ENCODE measurements at regions not wholly inside any gene's neighbourhood (a gene's known extent, or its start where the extent isn't known, plus 50 kb on each side); places are given as distances from the start of the nearest gene placed in this dataset.

DNA sequence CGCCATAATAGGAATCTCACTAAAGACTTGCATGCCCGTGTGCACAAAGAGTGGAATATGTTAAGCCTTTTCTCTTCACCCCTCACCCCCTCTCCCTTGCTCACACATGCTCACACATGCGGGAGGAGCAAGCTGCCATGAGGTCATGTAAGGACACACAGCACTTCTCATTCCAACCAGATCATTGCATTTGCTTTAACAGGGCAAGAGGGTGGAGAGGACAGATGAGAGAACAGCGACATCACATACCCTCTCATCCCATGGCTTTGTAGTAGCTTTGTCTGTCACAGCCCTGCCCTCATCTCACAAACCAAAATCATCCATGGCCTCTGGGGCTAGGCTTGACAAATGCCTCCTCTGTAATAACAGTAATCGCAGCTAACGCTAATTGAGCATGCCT lies 145.6 kb upstream of the FRY start:
- H3K27me3 ChIP-seq (ENCODE audit: control insufficient read depth in 1 of 2, insufficient read depth in 2 of 2, low read length in 1 of 2), result no peaks in the 10 kb centered on the region
- no peak overlapping the region for H3K27ac ChIP-seq (ENCODE audit: low read depth in 1 of 2, low read length in 2 of 2)
- DNase-seq (no peak), ATAC-seq (ENCODE audit: low FRiP score) (no peak)
- H3K4me3 ChIP-seq (ENCODE audit: low read length in 2 of 2), result no peak overlapping the region
- 77 to 82% methylated on average over 6 of the region's 6 CpGs for WGBS, 2 donors
- no peaks in the 10 kb centered on the region for H3K4me1 ChIP-seq (ENCODE audit: control insufficient read depth in 1 of 2, insufficient read depth in 2 of 2, low read length in 2 of 2)
- no peaks in the 10 kb centered on the region for H3K36me3 ChIP-seq (ENCODE audit: control insufficient read depth in 1 of 2, insufficient read depth in 2 of 2, low read length in 1 of 2)
- no peaks in the 10 kb centered on the region for H3K9me3 ChIP-seq (ENCODE audit: control insufficient read depth, low read length)
- intact Hi-C loops (cut with DNase I), result loop anchor here in 1 of 2 donors (5.0 kb wide), 1 partner anchor 39 kb away; no protein-coding TSS in a partner anchor

DNA sequence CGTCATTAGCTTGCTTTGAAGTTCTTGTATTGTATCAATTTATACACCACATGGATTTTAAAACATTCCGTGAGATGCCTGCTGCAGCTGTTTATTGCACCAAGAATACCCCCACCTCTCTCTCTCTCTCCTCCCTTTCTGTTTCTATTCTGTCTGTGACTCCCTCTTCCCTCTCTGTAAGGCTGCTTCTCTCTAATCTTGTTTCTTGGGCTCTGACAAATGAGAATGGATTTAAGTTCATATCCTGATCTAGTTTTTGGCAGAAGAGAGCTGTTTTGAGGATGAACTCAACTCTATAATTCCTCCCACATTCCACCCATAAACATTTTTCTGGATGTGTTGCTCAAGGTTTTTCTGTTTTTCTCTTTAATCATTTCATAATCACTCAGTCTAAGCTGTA lies 144.3 kb upstream of the FRY start:
- ATAC-seq (ENCODE audit: low FRiP score) (no peak), DNase-seq (no peak)
- Histone ChIP-seq H3K9me3 (ENCODE audit: control insufficient read depth, low read length) (no peaks in the 10 kb centered on the region), H3K36me3 (ENCODE audit: control insufficient read depth in 1 of 2, insufficient read depth in 2 of 2, low read length in 1 of 2) (no peaks in the 10 kb centered on the region), H3K27ac (ENCODE audit: low read depth in 1 of 2, low read length in 2 of 2) (no peak overlapping the region), H3K4me1 (ENCODE audit: control insufficient read depth in 1 of 2, insufficient read depth in 2 of 2, low read length in 2 of 2) (peaks cover 0 to 4% of the 10 kb centered on the region in 2 donors), H3K27me3 (ENCODE audit: control insufficient read depth in 1 of 2, insufficient read depth in 2 of 2, low read length in 1 of 2) (no peaks in the 10 kb centered on the region), H3K4me3 (ENCODE audit: low read length in 2 of 2) (no peak overlapping the region)
- intact Hi-C loops (cut with DNase I), result loop anchor here in 1 of 2 donors (5.0 kb wide), 1 partner anchor 40 kb away; no protein-coding TSS in a partner anchor
- 32 to 39% methylated on average over 2 of the region's 2 CpGs for WGBS, 2 donors

DNA sequence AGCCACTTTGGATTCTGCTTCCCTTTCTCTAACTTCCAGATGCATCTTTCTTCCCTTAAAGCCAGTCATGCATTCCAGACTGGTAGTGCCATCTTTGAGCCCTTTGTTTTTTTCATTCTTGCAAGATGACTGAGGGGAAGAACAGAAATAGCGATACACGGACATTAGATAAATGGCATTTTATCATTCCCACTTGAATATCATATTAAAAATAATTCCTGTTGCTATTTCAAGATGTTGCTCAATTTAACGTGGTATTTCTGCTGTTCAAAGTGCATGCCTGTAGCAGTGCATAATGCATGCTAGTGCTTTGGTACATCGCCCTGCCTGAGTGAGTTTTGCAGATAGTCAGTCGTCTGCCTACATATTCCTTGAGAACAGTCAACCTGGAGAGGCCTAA lies 140.6 kb upstream of the FRY start:
- DNase-seq, result no peak
- no peaks in the 10 kb centered on the region for H3K27me3 ChIP-seq (ENCODE audit: control insufficient read depth in 1 of 2, insufficient read depth in 2 of 2, low read length in 1 of 2)
- ATAC-seq (ENCODE audit: low FRiP score), result peak; percentile 62
- no peaks in the 10 kb centered on the region for H3K36me3 ChIP-seq (ENCODE audit: control insufficient read depth in 1 of 2, insufficient read depth in 2 of 2, low read length in 1 of 2)
- H3K4me1 ChIP-seq (ENCODE audit: control insufficient read depth in 1 of 2, insufficient read depth in 2 of 2, low read length in 2 of 2), result peaks cover 0 to 4% of the 10 kb centered on the region in 2 donors
- H3K27ac ChIP-seq (ENCODE audit: low read depth in 1 of 2, low read length in 2 of 2), result peak overlapping the region; percentile 28 to 64
- intact Hi-C loops (cut with DNase I), result no loop called here
- WGBS, 2 donors, result 4 to 5% methylated on average over 5 of the region's 5 CpGs
- H3K4me3 ChIP-seq (ENCODE audit: low read length in 2 of 2), result no peak overlapping the region
- no peaks in the 10 kb centered on the region for H3K9me3 ChIP-seq (ENCODE audit: control insufficient read depth, low read length)

DNA sequence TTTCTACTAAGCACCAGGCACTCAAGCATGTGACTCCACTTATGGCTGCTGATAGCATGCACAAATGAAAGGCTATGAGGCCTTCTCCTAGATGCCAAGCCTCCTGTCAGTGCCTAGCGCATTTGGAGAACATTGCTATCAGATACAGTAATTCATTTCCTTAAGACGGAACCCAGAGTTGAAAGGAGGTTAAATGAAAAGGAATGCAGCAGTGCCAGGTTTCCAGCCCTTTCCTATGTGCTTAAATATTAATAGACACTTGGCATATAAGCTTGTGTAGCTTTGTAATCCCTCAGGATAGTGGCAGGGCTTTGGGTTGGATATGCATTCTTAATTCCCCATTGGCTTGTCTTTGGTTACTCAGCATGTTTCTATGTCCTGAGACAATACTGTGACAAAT lies 140.1 kb upstream of the FRY start:
- peaks cover 0 to 4% of the 10 kb centered on the region in 2 donors for H3K4me1 ChIP-seq (ENCODE audit: control insufficient read depth in 1 of 2, insufficient read depth in 2 of 2, low read length in 2 of 2)
- H3K36me3 ChIP-seq (ENCODE audit: control insufficient read depth in 1 of 2, insufficient read depth in 2 of 2, low read length in 1 of 2), result no peaks in the 10 kb centered on the region
- intact Hi-C loops (cut with DNase I), result no loop called here
- 4 to 10% methylated on average over 2 of the region's 2 CpGs for WGBS, 2 donors
- H3K27me3 ChIP-seq (ENCODE audit: control insufficient read depth in 1 of 2, insufficient read depth in 2 of 2, low read length in 1 of 2), result no peaks in the 10 kb centered on the region
- H3K4me3 ChIP-seq (ENCODE audit: low read length in 2 of 2), result no peak overlapping the region
- ATAC-seq (ENCODE audit: low FRiP score), result peak; percentile 52
- no peak for DNase-seq
- H3K9me3 ChIP-seq (ENCODE audit: control insufficient read depth, low read length), result no peaks in the 10 kb centered on the region
- peak overlapping the region; percentile 39 to 59 for H3K27ac ChIP-seq (ENCODE audit: low read depth in 1 of 2, low read length in 2 of 2)

DNA sequence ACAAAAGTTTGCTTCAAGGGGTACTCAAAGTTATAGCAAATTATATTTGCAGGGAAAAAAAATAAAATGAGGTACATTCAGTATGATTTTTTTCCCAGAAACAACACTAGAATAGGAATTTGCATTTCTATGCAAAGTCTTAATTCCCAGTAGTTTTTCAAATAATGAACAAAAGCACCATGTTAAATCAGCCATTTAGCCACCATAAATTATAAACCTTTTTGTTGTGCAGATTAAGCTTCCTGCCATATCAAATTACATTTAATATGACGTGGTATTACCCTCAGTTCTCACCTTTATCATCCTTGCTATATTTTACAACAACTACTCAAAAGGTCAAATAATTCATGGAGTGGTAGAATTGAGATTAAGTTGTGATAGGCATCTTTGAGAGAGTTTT lies 136.6 kb upstream of the FRY start:
- intact Hi-C loops (cut with DNase I), result loop anchor here in 1 of 2 donors (5.0 kb wide), 1 partner anchor 48 kb away; no protein-coding TSS in a partner anchor
- DNase-seq (no peak), ATAC-seq (ENCODE audit: low FRiP score) (no peak)
- Histone ChIP-seq H3K27me3 (ENCODE audit: control insufficient read depth in 1 of 2, insufficient read depth in 2 of 2, low read length in 1 of 2) (no peaks in the 10 kb centered on the region), H3K4me3 (ENCODE audit: low read length in 2 of 2) (no peak overlapping the region), H3K36me3 (ENCODE audit: control insufficient read depth in 1 of 2, insufficient read depth in 2 of 2, low read length in 1 of 2) (no peaks in the 10 kb centered on the region), H3K27ac (ENCODE audit: low read depth in 1 of 2, low read length in 2 of 2) (no peak overlapping the region), H3K4me1 (ENCODE audit: control insufficient read depth in 1 of 2, insufficient read depth in 2 of 2, low read length in 2 of 2) (peaks cover 2 to 9% of the 10 kb centered on the region in 2 donors), H3K9me3 (ENCODE audit: control insufficient read depth, low read length) (no peaks in the 10 kb centered on the region)
- 77 to 88% methylated on average over 1 of the region's 1 CpG for WGBS, 2 donors

DNA sequence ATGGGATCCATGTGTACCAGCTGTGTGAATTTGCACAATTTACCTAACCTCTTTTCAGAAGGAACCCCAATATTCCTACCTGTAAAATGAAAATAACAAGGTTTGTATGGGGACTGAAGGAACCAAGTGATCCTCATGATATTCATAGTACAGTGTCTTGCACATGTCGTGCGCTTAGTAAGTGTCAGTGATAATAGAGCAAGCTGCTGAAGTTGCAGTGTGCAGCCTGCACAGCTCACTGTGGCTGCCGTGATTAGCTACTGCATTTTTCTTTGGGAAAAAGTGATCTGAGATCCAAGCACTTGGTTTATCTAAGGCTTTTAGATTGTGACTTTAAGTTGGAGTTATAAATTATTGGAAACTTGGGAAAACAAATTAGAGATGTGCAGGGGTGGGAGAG lies 135.9 kb upstream of the FRY start:
- H3K4me1 ChIP-seq (ENCODE audit: control insufficient read depth in 1 of 2, insufficient read depth in 2 of 2, low read length in 2 of 2), result peaks cover 2 to 9% of the 10 kb centered on the region in 2 donors
- H3K27ac ChIP-seq (ENCODE audit: low read depth in 1 of 2, low read length in 2 of 2), result no peak overlapping the region

DNA sequence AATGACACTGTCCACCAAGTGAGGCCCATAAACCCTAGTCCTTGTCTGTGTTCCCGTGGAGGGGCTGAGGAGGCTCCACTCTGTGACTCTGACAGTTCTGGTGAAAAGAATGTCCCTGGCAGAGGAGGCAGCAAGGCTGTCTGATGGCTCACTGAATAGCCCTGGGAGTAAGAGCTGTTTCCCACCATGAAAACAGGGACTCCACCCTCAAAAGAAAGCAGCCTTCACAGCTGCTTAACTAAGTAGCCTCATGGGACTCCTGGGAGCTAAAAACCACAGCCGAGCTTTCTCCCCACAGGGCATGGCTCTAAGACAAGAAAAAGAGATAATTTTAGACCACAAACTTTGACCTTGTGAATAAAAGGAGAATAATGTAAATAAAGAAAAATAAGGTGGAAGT lies 135.1 kb upstream of the FRY start:
- 3 to 5% methylated on average over 2 of the region's 2 CpGs for WGBS, 2 donors
- Histone ChIP-seq H3K4me3 (ENCODE audit: low read length in 2 of 2) (no peak overlapping the region), H3K4me1 (ENCODE audit: control insufficient read depth in 1 of 2, insufficient read depth in 2 of 2, low read length in 2 of 2) (peaks cover 2 to 9% of the 10 kb centered on the region in 2 donors), H3K27ac (ENCODE audit: low read depth in 1 of 2, low read length in 2 of 2) (peak overlapping the region; percentile 22 to 79), H3K9me3 (ENCODE audit: control insufficient read depth, low read length) (no peaks in the 10 kb centered on the region), H3K27me3 (ENCODE audit: control insufficient read depth in 1 of 2, insufficient read depth in 2 of 2, low read length in 1 of 2) (no peaks in the 10 kb centered on the region), H3K36me3 (ENCODE audit: control insufficient read depth in 1 of 2, insufficient read depth in 2 of 2, low read length in 1 of 2) (no peaks in the 10 kb centered on the region)
- intact Hi-C loops (cut with DNase I), result loop anchor here in 1 of 2 donors (5.0 kb wide), 1 partner anchor 49 kb away; no protein-coding TSS in a partner anchor
- ATAC-seq (ENCODE audit: low FRiP score) (peak; percentile 67), DNase-seq (no peak)

More for the DNA sequence above, 135.9 kb upstream of the FRY start:
- intact Hi-C loops (cut with DNase I), result loop anchor here in 1 of 2 donors (5.0 kb wide), 1 partner anchor 48 kb away; no protein-coding TSS in a partner anchor
- Histone ChIP-seq H3K27me3 (ENCODE audit: control insufficient read depth in 1 of 2, insufficient read depth in 2 of 2, low read length in 1 of 2) (no peaks in the 10 kb centered on the region), H3K36me3 (ENCODE audit: control insufficient read depth in 1 of 2, insufficient read depth in 2 of 2, low read length in 1 of 2) (no peaks in the 10 kb centered on the region), H3K4me3 (ENCODE audit: low read length in 2 of 2) (no peak overlapping the region), H3K9me3 (ENCODE audit: control insufficient read depth, low read length) (no peaks in the 10 kb centered on the region)
- no peak for ATAC-seq (ENCODE audit: low FRiP score)
- WGBS, 2 donors, result 76 to 82% methylated on average over 3 of the region's 3 CpGs
- no peak for DNase-seq

DNA sequence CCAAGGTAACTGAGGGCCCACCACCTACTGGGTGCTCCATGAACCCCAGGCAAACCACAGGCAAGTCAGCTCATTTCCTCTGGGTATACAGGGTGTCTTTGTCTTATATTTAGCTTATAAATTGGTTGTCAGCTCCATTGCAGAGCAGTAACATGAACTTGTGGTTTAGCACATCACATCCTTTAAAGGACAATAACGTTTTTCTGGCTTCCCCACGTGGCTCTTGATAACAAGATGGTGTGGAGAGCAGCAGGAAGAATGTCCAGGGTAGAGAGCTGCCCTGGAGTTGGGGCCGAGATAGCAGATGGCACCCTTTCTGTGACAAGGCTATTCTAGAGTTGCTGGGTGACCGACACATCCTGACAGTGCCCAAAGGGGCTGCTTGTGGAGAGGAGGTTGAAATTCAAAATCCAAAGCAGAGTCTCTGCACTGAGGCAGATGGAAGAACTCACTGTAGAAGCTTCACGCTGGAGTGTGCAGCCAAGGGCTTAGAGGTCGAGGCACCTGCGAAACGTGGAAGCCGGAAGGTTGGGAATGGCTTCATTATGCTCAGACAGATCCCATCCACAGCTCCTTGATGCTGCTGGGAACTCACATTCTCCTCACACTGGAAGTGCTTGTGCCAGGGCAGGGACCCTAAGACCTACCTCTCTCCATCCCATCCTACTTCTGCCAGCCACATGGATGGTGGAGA lies 133.0 kb upstream of the FRY start:
- Histone ChIP-seq H3K4me1 (ENCODE audit: control insufficient read depth in 1 of 2, insufficient read depth in 2 of 2, low read length in 2 of 2) (peaks cover 2 to 5% of the 10 kb centered on the region in 2 donors), H3K36me3 (ENCODE audit: control insufficient read depth in 1 of 2, insufficient read depth in 2 of 2, low read length in 1 of 2) (no peaks in the 10 kb centered on the region), H3K9me3 (ENCODE audit: control insufficient read depth, low read length) (no peaks in the 10 kb centered on the region), H3K27me3 (ENCODE audit: control insufficient read depth in 1 of 2, insufficient read depth in 2 of 2, low read length in 1 of 2) (no peaks in the 10 kb centered on the region), H3K4me3 (ENCODE audit: low read length in 2 of 2) (no peak overlapping the region), H3K27ac (ENCODE audit: low read depth in 1 of 2, low read length in 2 of 2) (peak overlapping the region in 1 of 2 donors; percentile 21)
- ATAC-seq (ENCODE audit: low FRiP score) (no peak), DNase-seq (no peak)
- intact Hi-C loops (cut with DNase I), result loop anchor here in 1 of 2 donors (5.0 kb wide), 1 partner anchor 51 kb away; no protein-coding TSS in a partner anchor
- 81 to 85% methylated on average over 9 of the region's 9 CpGs for WGBS, 2 donors

DNA sequence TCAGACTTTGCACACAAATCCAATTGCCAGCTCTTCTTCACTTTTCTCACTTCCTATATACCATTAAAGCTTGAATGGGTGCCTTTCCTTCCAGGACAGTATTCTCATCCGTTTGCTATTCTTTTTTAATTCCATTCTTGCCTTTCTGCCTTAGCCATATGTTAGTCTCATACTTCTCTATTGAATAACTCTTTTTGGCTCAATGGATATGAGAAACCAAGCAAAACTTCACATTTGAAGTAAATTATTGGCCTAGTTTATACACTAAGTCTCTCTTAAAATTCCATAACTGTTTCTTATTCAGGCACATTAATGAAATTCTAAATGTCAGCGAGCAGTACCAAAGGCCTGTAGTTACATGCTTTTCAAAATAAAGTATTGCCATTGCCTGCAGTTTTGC lies 129.6 kb upstream of the FRY start:
- no peaks in the 10 kb centered on the region for H3K9me3 ChIP-seq (ENCODE audit: control insufficient read depth, low read length)
- H3K4me3 ChIP-seq (ENCODE audit: low read length in 2 of 2), result no peak overlapping the region
- 52 to 62% methylated on average over 2 of the region's 2 CpGs for WGBS, 2 donors
- H3K36me3 ChIP-seq (ENCODE audit: control insufficient read depth in 1 of 2, insufficient read depth in 2 of 2, low read length in 1 of 2), result no peaks in the 10 kb centered on the region
- H3K4me1 ChIP-seq (ENCODE audit: control insufficient read depth in 1 of 2, insufficient read depth in 2 of 2, low read length in 2 of 2), result peaks cover 2 to 5% of the 10 kb centered on the region in 2 donors
- no peak for ATAC-seq (ENCODE audit: low FRiP score)
- intact Hi-C loops (cut with DNase I), result no loop called here
- no peak for DNase-seq
- H3K27ac ChIP-seq (ENCODE audit: low read depth in 1 of 2, low read length in 2 of 2), result no peak overlapping the region
- no peaks in the 10 kb centered on the region for H3K27me3 ChIP-seq (ENCODE audit: control insufficient read depth in 1 of 2, insufficient read depth in 2 of 2, low read length in 1 of 2)

All from aorta (tissue), 5 donors.